GM13976 (cell line): ENCODE measurements at regions not wholly inside any gene's neighbourhood (a gene's known extent, or its start where the extent isn't known, plus 50 kb on each side); places are given as distances from the start of the nearest gene placed in this dataset.

Source experiments
- DNase-seq: peaks from one replicate; pipeline ENCODE4 v3.0.0; 2012; ENCODE audit warnings: low spot score
- in situ Hi-C: fragments of 300-500 bp; cut with MboI; formaldehyde crosslinking; loops from one replicate; pipeline ENCODE4 v1.12.0; 2022; ENCODE audit warnings: low sequenced_read_pairs, mixed read lengths, inconsistent platforms; ENCODE audit not compliant: unreplicated experiment
- TF ChIP-seq, protein P1 (sequence below): IDR thresholded peaks from 2 replicates; pipeline ENCODE4 v1.5.1; 2012; ENCODE audit warnings: borderline replicate concordance, mild to moderate bottlenecking; ENCODE audit not compliant: insufficient read depth; ENCODE audit errors: extremely low read depth, missing control alignments, control extremely low read depth

DNA sequence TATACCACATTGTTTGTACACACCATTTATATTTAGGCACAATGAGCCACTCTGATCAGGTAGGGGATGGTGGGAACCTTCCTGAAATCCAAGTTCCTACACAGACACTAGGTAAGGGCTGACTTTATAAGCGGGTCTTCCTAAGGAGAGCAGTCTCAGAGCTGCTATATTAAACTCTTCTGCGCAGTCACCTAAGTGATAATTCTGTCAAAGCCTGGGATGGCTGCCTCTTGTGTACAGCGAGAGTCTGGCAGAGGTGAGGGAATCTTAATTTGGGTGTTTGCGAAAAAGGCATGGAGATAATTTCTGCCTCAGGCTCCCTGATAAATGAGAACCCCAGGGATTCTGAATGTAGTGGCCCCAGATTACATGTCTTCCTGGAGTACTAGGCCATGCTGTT is 113.1 kb downstream of the EDEM1 start:
- TF ChIP-seq, protein P1, sequence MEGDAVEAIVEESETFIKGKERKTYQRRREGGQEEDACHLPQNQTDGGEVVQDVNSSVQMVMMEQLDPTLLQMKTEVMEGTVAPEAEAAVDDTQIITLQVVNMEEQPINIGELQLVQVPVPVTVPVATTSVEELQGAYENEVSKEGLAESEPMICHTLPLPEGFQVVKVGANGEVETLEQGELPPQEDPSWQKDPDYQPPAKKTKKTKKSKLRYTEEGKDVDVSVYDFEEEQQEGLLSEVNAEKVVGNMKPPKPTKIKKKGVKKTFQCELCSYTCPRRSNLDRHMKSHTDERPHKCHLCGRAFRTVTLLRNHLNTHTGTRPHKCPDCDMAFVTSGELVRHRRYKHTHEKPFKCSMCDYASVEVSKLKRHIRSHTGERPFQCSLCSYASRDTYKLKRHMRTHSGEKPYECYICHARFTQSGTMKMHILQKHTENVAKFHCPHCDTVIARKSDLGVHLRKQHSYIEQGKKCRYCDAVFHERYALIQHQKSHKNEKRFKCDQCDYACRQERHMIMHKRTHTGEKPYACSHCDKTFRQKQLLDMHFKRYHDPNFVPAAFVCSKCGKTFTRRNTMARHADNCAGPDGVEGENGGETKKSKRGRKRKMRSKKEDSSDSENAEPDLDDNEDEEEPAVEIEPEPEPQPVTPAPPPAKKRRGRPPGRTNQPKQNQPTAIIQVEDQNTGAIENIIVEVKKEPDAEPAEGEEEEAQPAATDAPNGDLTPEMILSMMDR = no peak
- in situ Hi-C loops = no loop called here
- no peak for DNase-seq

DNA sequence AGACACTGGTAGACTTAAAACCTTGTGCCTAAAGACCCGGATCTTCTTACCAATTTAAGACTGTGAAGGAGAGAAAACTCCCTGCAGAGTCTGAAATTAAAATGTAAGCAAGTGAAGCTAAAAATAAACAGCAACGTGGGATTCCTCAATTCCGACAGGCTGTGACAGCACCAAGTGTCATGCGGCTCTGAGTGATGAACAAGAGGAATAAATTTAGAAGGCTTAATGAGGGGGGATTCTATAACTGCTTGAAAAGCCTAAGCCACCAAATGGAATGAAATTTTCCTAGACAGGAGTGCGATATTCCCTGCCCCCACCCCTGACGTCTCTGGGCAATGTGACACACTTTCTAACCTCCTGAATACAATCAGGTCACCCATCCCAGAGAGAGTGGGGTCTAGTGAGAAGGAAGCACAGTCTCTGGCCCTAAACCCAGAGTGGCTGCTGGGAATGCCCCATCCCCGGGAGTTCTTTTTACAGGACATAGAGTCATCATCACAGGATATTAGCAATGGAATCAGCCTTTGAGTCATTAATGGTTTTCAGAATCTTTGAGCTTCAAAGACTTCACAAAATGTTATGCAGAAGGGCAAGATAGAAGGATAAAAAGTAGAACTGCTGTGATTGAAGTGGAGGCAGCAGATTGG is 114.3 kb downstream of the EDEM1 start:
- DNase-seq = no peak
- in situ Hi-C loops = no loop called here

DNA sequence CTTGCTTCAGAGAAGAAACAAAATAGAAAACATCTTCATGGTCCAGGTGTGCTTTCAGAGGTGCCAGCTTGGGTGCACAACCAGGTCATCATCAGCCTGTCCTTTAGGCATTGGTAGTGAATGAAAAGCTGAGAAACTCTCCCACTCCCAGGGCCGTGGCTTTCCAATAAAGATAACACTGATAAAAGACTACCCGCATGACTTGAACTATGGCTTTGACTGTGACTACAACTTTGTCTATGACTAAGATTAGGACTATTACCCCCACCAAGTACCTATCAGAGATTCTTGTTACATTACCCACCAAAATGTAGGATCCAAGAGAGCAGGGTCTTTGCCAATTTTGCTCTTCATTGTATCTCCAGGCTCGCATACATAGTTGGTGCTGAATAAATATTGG is 115.2 kb downstream of the EDEM1 start:
- TF ChIP-seq, protein P1 = no peak
- no peak for DNase-seq
- in situ Hi-C loops = no loop called here

More for the DNA sequence above, 114.3 kb downstream of the EDEM1 start:
- TF ChIP-seq, protein P1 = no peak

DNA sequence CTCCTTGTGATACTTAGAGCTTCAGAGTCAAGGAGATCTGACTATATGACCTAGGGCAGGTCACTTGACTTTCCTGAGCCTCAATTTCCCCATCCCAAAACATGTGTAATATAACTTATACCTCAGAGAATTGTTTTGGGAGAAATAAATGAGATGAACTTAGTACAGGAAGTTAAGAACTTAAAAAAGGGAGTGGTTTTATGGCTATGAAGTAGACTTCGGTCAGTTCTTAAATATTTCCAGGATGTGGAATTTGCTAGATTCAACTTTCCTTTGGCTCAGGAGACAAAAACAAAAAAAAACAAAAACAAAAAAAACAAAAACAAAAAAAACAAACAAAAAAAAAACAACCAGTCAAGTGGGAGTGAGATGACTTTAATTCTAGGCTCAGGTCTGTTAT is 116.7 kb downstream of the EDEM1 start:
- in situ Hi-C loops = no loop called here
- TF ChIP-seq, protein P1 = no peak
- no peak for DNase-seq

DNA sequence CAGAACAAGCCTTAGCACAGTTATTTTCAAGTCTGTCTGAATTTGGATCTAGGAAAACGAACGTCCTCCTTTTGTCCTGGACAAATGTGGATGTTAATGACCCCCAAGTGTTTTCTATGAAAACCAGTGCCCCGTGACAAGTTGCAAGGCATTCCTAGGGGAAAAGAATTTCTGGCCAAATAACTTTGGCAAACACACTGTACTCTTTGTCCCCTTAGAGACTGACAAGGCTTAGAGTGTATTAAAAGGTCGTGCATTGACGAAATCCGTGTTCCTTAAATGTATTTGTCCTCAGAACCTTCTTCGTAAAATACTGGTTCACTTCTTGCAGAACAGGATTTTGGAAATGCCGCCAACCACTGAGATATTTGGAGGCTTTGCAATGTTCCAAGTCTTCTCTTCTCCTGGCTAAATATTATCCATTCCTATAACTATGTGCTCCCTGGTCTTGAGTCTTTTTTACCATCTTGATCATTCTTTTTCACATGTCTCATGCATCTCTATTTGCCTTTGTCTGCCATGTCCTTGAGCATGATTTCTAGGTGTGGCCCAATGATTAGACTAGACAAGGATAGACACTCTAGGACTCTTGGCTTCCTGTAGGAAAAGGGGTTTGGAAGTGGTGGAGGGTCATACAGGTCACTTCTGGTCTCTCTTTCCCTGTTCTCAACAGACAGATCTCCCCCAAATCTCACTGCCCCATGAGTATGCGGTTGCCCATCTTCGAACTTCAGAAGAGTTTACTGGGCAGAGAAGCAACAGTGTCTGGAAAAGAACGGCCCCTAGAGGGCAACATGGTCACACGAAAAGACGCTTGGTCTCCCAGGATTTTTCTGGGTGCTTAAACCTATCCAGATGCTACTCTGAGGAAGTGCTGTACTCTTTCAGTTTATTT is 117.5 kb downstream of the EDEM1 start:
- DNase-seq = peak; percentile 39
- TF ChIP-seq, protein P1 = peak; percentile 64
- in situ Hi-C loops = no loop called here

DNA sequence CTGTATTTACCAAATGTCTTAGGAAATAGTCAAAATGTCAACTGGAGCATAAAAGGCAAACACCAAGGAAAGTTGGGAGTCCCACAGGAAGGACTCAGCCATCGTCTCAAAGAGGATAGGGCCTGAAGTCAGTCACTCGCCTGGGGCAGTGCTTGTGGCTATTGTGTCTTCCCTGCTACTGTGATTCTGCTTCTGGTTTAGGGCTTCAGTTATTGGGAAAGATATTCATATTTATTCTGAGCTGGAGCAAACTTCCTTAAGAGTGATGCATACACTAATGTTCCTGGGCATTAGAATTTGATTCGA is 118.1 kb downstream of the EDEM1 start:
- TF ChIP-seq, protein P1 = no peak
- in situ Hi-C loops = no loop called here
- no peak for DNase-seq
